GM19397 (cell line): ENCODE measurements at regions not wholly inside any gene's neighbourhood (a gene's known extent, or its start where the extent isn't known, plus 50 kb on each side); places are given as distances from the start of the nearest gene placed in this dataset.
"Not testable (repeated sequence)": the region's sequence is repeated elsewhere in the genome, so short reads cannot be mapped to it uniquely, and the experiment has no call there.

Experiments
- ATAC-seq: cut with Tn5 transposase; IDR thresholded peaks from one replicate; pipeline ENCODE4 v1.9.1; 2021; ENCODE audit warnings: mild to moderate bottlenecking, moderate library complexity; ENCODE audit not compliant: unreplicated experiment

- no peak for ATAC-seq
Measured at GRCh38 chr12:91511795-91512420, 329.3 kb upstream of the DCN start.

GRCh38 chr12:91507754-91508153, 325.1 kb upstream of the DCN start:
- no peak for ATAC-seq

- ATAC-seq: no peak
Measured at GRCh38 chr12:91506452-91506851, 323.8 kb upstream of the DCN start.

GRCh38 chr12:91505006-91505405, 322.4 kb upstream of the DCN start:
- no peak for ATAC-seq

GRCh38 chr12:91502208-91502607, 319.6 kb upstream of the DCN start:
- ATAC-seq: no peak

GRCh38 chr12:91496337-91496736, 313.7 kb upstream of the DCN start:
- no peak for ATAC-seq

GRCh38 chr12:91493308-91493707, 310.7 kb upstream of the DCN start:
- ATAC-seq: no peak

GRCh38 chr12:91492648-91493047, 310.0 kb upstream of the DCN start:
- ATAC-seq: no peak

GRCh38 chr12:91490667-91491311, 308.2 kb upstream of the DCN start:
- no peak for ATAC-seq

GRCh38 chr12:91483471-91483985, 300.9 kb upstream of the DCN start:
- no peak for ATAC-seq

GRCh38 chr12:91482231-91482630, 299.6 kb upstream of the DCN start:
- no peak for ATAC-seq

- ATAC-seq: no peak
Measured at GRCh38 chr12:91478500-91478899, 295.9 kb upstream of the DCN start.

- ATAC-seq: no peak
Measured at GRCh38 chr12:91467686-91468085, 285.1 kb upstream of the DCN start.

- no peak for ATAC-seq
Measured at GRCh38 chr12:91461061-91461460, 278.4 kb upstream of the DCN start.

GRCh38 chr12:91460469-91460868, 277.9 kb upstream of the DCN start:
- no peak for ATAC-seq

GRCh38 chr12:91455321-91455720, 272.7 kb upstream of the DCN start:
- no peak for ATAC-seq

- ATAC-seq: no peak
Measured at GRCh38 chr12:91454179-91454578, 271.6 kb upstream of the DCN start.

GRCh38 chr12:91452464-91452863, 269.8 kb upstream of the DCN start:
- not testable (repeated sequence) for ATAC-seq

- ATAC-seq: no peak
Measured at GRCh38 chr12:91441993-91442952, 259.7 kb upstream of the DCN start.

GRCh38 chr12:91441246-91441645, 258.6 kb upstream of the DCN start:
- no peak for ATAC-seq

GRCh38 chr12:91434081-91434480, 251.5 kb upstream of the DCN start:
- no peak for ATAC-seq

- no peak for ATAC-seq
Measured at GRCh38 chr12:91432755-91433154, 250.1 kb upstream of the DCN start.
